PFSK-1 (cell line): ENCODE measurements at regions not wholly inside any gene's neighbourhood (a gene's known extent, or its start where the extent isn't known, plus 50 kb on each side); places are given as distances from the start of the nearest gene placed in this dataset.

Source experiments
- FOXP2 ChIP-seq: optimal IDR thresholded peaks from 2 replicates; pipeline ENCODE3; 2011; ENCODE audit warnings: borderline replicate concordance, control low read depth, inconsistent platforms; ENCODE audit not compliant: insufficient read depth; ENCODE audit errors: extremely low read length, extremely low read depth
- POLR2AphosphoS5 ChIP-seq: IDR thresholded peaks from 2 replicates; pipeline ENCODE4 v1.6.1; 2012; ENCODE audit warnings: low read depth, mild to moderate bottlenecking, control low read depth, low read length, moderate library complexity
- REST ChIP-seq, 2 experiments: IDR thresholded peaks; 2 replicates each; pipeline versions ENCODE4 v1.6.1 to v1.8.0; 2011 to 2012; ENCODE audit warnings: low read depth in 2 of 2, low read length in 2 of 2, control low read depth in 1 of 2, inconsistent platforms in 1 of 2, mild to moderate bottlenecking in 1 of 2, moderate library complexity in 1 of 2; ENCODE audit not compliant: insufficient read depth in 1 of 2
- SIN3A ChIP-seq: IDR thresholded peaks from 2 replicates; pipeline ENCODE4 v1.6.1; 2012; ENCODE audit warnings: mild to moderate bottlenecking, low read length, moderate library complexity, borderline replicate concordance; ENCODE audit not compliant: insufficient read depth
- TAF1 ChIP-seq: IDR thresholded peaks from 2 replicates; pipeline ENCODE4 v1.6.1; 2012; ENCODE audit warnings: low read length, control low read depth, borderline replicate concordance; ENCODE audit not compliant: insufficient read depth

GRCh38 chr6:2434912-2435311 lies 189.5 kb upstream of the GMDS start:
- no peak for TF ChIP-seq SIN3A
- no peak for TF ChIP-seq TAF1
- TF ChIP-seq POLR2AphosphoS5, result no peak
- no peak for TF ChIP-seq REST (IDR thresholded peaks at IDR 0.05; ENCODE audit: insufficient read depth in 1 of 2, low read depth in 2 of 2, low read length in 2 of 2)
- TF ChIP-seq FOXP2, result no peak

DNA sequence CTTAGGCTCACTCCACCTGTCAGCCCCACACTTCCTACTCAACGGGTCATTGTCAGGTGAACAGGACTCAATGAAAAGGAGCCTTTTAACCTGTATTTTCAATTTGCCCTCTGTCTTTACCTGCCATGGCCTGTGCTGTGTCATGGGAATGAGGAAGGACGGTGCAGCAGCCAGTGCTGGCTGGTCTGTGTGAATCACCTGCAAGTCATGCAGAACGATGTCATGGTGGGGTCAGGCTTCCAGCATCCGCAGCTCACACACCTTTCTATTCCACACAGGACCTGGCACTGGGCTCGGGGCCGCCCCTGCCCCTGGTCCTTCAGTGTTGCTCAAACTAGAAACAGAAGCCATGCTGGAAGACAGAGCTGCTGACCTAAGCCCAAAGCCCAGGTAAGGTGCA lies 188.7 kb upstream of the GMDS start:
- TF ChIP-seq POLR2AphosphoS5 (no peak), REST (IDR thresholded peaks at IDR 0.05; ENCODE audit: insufficient read depth in 1 of 2, low read depth in 2 of 2, low read length in 2 of 2) (no peak), FOXP2 (no peak), TAF1 (no peak), SIN3A (no peak)

DNA sequence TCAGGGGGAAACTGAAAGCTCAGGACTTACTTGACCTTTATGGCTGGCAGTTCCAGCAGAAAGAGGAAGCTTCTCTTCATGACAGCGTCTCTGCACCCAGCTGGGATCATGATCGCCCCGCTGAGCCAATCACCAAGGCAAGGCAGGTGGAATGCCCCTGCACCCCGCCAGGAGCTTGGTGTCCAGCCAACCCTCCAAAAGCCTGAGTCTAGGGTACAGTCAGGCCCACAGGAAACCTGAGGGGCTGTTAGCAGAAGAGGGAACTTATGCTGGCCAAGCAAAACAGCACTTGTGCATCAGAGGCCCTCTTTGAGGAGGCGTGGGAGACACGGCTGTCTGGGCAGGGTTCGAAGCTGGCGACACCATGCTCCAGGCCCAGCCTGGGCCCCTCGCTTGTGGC lies 188.3 kb upstream of the GMDS start:
- TF ChIP-seq TAF1, result no peak
- no peak for TF ChIP-seq REST (IDR thresholded peaks at IDR 0.05; ENCODE audit: insufficient read depth in 1 of 2, low read depth in 2 of 2, low read length in 2 of 2)

GRCh38 chr6:2433266-2433665 lies 187.9 kb upstream of the GMDS start:
- TF ChIP-seq POLR2AphosphoS5, result no peak

GRCh38 chr6:2432292-2432691 lies 186.9 kb upstream of the GMDS start:
- no peak for TF ChIP-seq TAF1
- no peak for TF ChIP-seq FOXP2
- TF ChIP-seq POLR2AphosphoS5, result no peak
- TF ChIP-seq SIN3A, result no peak
- no peak for TF ChIP-seq REST (IDR thresholded peaks at IDR 0.05; ENCODE audit: insufficient read depth in 1 of 2, low read depth in 2 of 2, low read length in 2 of 2)

DNA sequence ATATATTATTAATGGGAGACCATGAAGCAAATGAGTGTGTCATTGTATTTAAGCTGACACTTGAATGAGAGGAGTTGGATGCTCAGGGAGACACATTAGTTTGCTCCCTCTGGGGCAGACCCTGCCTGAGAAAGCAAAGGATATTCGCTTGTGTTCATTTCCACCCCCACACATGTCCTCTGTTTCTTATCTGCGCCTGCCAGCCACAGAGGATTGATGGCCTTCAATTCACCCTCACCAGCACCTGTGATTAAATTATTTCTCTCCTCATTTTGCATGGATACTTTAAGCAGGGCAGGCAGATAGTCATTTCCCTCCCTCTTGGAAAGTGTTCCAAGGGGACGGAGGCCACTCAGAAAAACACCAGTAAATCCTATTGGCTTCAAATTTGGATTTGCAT lies 185.2 kb upstream of the GMDS start:
- TF ChIP-seq REST (IDR thresholded peaks at IDR 0.05; ENCODE audit: insufficient read depth in 1 of 2, low read depth in 2 of 2, low read length in 2 of 2) (no peak), POLR2AphosphoS5 (no peak), SIN3A (no peak), FOXP2 (no peak), TAF1 (no peak)
